SU-DHL-6 (cell line): ENCODE measurements at regions not wholly inside any gene's neighbourhood (a gene's known extent, or its start where the extent isn't known, plus 50 kb on each side); places are given as distances from the start of the nearest gene placed in this dataset.

Experiments used
- H2AFZ ChIP-seq: fragments of 200-600 bp; sonication (generic); 2 replicates; pipeline ENCODE4 v1.6.1; 2014; ENCODE audit warnings: low read depth, mild to moderate bottlenecking, moderate library complexity, mixed read lengths, antibody characterized with exemption, low read length; ENCODE audit not compliant: severe bottlenecking
- H3F3A ChIP-seq: fragments of 200-600 bp; shearing (Covaris generic); 2 replicates; pipeline ENCODE4 v1.6.0; 2016; ENCODE audit warnings: antibody characterized with exemption, mild to moderate bottlenecking; ENCODE audit not compliant: insufficient read depth
- H3K27ac ChIP-seq: fragments of 200-600 bp; sonication (generic); 2 replicates; pipeline ENCODE4 v1.5.1; 2016; ENCODE audit warnings: low read depth, mild to moderate bottlenecking, low read length, moderate library complexity, mixed read lengths
- H3K27me3 ChIP-seq: fragments of 200-600 bp; sonication (generic), shearing (Covaris generic); 2 replicates; pipeline ENCODE4 v1.6.0; 2014; ENCODE audit warnings: mild to moderate bottlenecking, low read length
- H3K36me3 ChIP-seq: fragments of 200-600 bp; sonication (generic); 2 replicates; pipeline ENCODE4 v1.6.1; 2014; ENCODE audit warnings: mild to moderate bottlenecking, low read length, mixed read lengths
- H3K4me2 ChIP-seq: fragments of 300-600, 200-600 bp; shearing (Covaris generic), sonication (generic); 2 replicates; pipeline ENCODE4 v1.6.0; 2014; ENCODE audit warnings: low read length, low read depth, mild to moderate bottlenecking; ENCODE audit not compliant: poor library complexity, severe bottlenecking
- H3K4me3 ChIP-seq: fragments of 200-600 bp; sonication (generic); 2 replicates; pipeline ENCODE4 v1.5.1; 2014; ENCODE audit warnings: antibody characterized with exemption, low read length, mild to moderate bottlenecking, mixed read lengths; ENCODE audit not compliant: insufficient read depth, poor library complexity, severe bottlenecking
- H3K79me2 ChIP-seq: fragments of 200-600 bp; sonication (generic); 2 replicates; pipeline ENCODE4 v1.6.1; 2014; ENCODE audit warnings: mild to moderate bottlenecking, low read length, moderate library complexity; ENCODE audit not compliant: insufficient read depth
- H3K9ac ChIP-seq: fragments of 200-600 bp; sonication (generic); 2 replicates; pipeline ENCODE4 v1.7.0; 2014; ENCODE audit warnings: mild to moderate bottlenecking, low read length
- H3K9me2 ChIP-seq: fragments of 200-600 bp; sonication (generic); replicated peaks from 2 replicates; pipeline ENCODE4 v1.6.1; 2014; ENCODE audit warnings: low read length; ENCODE audit not compliant: insufficient read depth
- H3K9me3 ChIP-seq: fragments of 200-600 bp; sonication (generic); 2 replicates; pipeline ENCODE4 v1.6.1; 2014; ENCODE audit warnings: low read length, mixed read lengths; ENCODE audit not compliant: insufficient read depth
- H4K20me1 ChIP-seq: fragments of 200-600 bp; sonication (generic); 2 replicates; pipeline ENCODE4 v1.6.1; 2014; ENCODE audit warnings: low read depth, mild to moderate bottlenecking, antibody characterized with exemption, low read length, moderate library complexity, mixed read lengths
- EZH2phosphoT487 ChIP-seq: fragments of 200-600 bp; sonication (generic), shearing (Covaris generic); conservative IDR thresholded peaks from 2 replicates; pipeline ENCODE4 v1.6.1; 2018; ENCODE audit warnings: mild to moderate bottlenecking, antibody characterized with exemption, low read length, moderate library complexity, mixed read lengths
- TF ChIP-seq, protein P1 (sequence below): fragments of 200-600 bp; sonication (generic); IDR thresholded peaks from one replicate; pipeline ENCODE4 v1.5.1; 2017; ENCODE audit warnings: antibody characterized with exemption, mild to moderate bottlenecking, low read length, moderate library complexity; ENCODE audit not compliant: insufficient read depth, poor library complexity, severe bottlenecking

- no peaks in the 10 kb centered on the region for H3K79me2 ChIP-seq
- H3K9me2 ChIP-seq = no peaks in the 10 kb centered on the region
- H3K4me2 ChIP-seq = no peak overlapping the region
- no peaks in the 10 kb centered on the region for H3K27me3 ChIP-seq
- no peak overlapping the region for H3K9ac ChIP-seq
- no peaks in the 10 kb centered on the region for H3F3A ChIP-seq
- no peak overlapping the region for H3K4me3 ChIP-seq
- H3K9me3 ChIP-seq = no peaks in the 10 kb centered on the region
- no peaks in the 10 kb centered on the region for H3K36me3 ChIP-seq
- TF ChIP-seq EZH2phosphoT487 = no peak
- TF ChIP-seq, protein P1, sequence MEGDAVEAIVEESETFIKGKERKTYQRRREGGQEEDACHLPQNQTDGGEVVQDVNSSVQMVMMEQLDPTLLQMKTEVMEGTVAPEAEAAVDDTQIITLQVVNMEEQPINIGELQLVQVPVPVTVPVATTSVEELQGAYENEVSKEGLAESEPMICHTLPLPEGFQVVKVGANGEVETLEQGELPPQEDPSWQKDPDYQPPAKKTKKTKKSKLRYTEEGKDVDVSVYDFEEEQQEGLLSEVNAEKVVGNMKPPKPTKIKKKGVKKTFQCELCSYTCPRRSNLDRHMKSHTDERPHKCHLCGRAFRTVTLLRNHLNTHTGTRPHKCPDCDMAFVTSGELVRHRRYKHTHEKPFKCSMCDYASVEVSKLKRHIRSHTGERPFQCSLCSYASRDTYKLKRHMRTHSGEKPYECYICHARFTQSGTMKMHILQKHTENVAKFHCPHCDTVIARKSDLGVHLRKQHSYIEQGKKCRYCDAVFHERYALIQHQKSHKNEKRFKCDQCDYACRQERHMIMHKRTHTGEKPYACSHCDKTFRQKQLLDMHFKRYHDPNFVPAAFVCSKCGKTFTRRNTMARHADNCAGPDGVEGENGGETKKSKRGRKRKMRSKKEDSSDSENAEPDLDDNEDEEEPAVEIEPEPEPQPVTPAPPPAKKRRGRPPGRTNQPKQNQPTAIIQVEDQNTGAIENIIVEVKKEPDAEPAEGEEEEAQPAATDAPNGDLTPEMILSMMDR = no peak
- H2AFZ ChIP-seq = no peak overlapping the region
- no peak overlapping the region for H3K27ac ChIP-seq
- no peaks in the 10 kb centered on the region for H4K20me1 ChIP-seq
Measured at GRCh38 chr7:25436413-25436812, 208.1 kb upstream of the NPVF start.

DNA sequence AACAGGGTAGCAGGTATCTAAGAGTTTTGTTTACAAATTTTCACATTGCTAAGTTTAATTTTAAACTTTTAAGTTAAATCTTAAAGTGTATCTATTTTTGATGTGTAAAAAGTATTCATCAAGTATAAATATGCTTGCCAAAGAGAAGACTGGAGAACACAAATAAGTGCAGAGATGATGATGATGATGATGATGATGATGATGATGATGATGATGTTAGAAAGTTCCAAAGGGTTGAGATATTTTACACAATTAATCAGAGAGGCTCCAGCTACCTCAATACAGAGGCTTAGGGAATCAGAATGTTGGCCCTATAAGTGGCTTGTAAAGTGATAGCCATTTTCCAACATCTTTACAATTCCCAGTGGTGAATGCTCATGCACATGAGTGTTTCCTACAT, 209.0 kb upstream of the NPVF start:
- Histone ChIP-seq H3K9me3 (no peaks in the 10 kb centered on the region), H2AFZ (no peak overlapping the region), H3K27me3 (no peaks in the 10 kb centered on the region), H3K4me3 (no peak overlapping the region), H3K4me2 (no peak overlapping the region), H3K9me2 (no peaks in the 10 kb centered on the region), H4K20me1 (no peaks in the 10 kb centered on the region), H3F3A (no peaks in the 10 kb centered on the region), H3K36me3 (no peaks in the 10 kb centered on the region), H3K79me2 (no peaks in the 10 kb centered on the region), H3K9ac (no peak overlapping the region), H3K27ac (no peak overlapping the region)
- no peak for TF ChIP-seq EZH2phosphoT487
- TF ChIP-seq, protein P1 = no peak

GRCh38 chr7:25444991-25445390, 216.7 kb upstream of the NPVF start:
- Histone ChIP-seq H3F3A (no peaks in the 10 kb centered on the region), H3K27me3 (no peaks in the 10 kb centered on the region), H3K9me2 (no peaks in the 10 kb centered on the region; the same call in 1 of the 2 replicates), H3K27ac (no peak overlapping the region), H3K79me2 (no peaks in the 10 kb centered on the region), H3K4me2 (no peak overlapping the region), H3K4me3 (no peak overlapping the region), H2AFZ (no peak overlapping the region), H3K36me3 (peaks cover 4% of the 10 kb centered on the region; the same call in 1 of the 2 replicates), H3K9ac (no peak overlapping the region), H4K20me1 (no peaks in the 10 kb centered on the region), H3K9me3 (0 out of 2 replicates have a peak, but pooled peaks cover 4% of the 10 kb centered on the region)
- TF ChIP-seq, protein P1 = no peak
- TF ChIP-seq EZH2phosphoT487 = no peak
